HepG2 (cell line): ENCODE measurements at regions not wholly inside any gene's neighbourhood (a gene's known extent, or its start where the extent isn't known, plus 50 kb on each side); places are given as distances from the start of the nearest gene placed in this dataset.
A peak's percentile ranks its signal among the peaks of the same experiment; 100 is the strongest.

Source experiments
- HOXA3 ChIP-seq: sonication (generic); formaldehyde crosslinking; IDR thresholded peaks from 2 replicates; pipeline ENCODE4 v1.5.0; 2020; ENCODE audit warnings: missing genetic modification reagents
- KLF11 ChIP-seq: IDR thresholded peaks from 2 replicates; pipeline ENCODE4 v1.6.1; 2016; ENCODE audit warnings: missing compliant biosample characterization
- MIXL1 ChIP-seq: IDR thresholded peaks from 2 replicates; pipeline ENCODE4 v1.6.1; 2016
- SKIL ChIP-seq: sonication (generic); formaldehyde crosslinking; IDR thresholded peaks from 2 replicates; pipeline ENCODE4 v1.8.0; 2022; ENCODE audit warnings: missing genetic modification reagents, mild to moderate bottlenecking, moderate library complexity, borderline replicate concordance
- TFDP2 ChIP-seq: sonication (generic); formaldehyde crosslinking; IDR thresholded peaks from 2 replicates; pipeline ENCODE4 v1.4.0; 2020; ENCODE audit warnings: missing genetic modification reagents
- ZNF276 ChIP-seq: sonication (generic); formaldehyde crosslinking; IDR thresholded peaks from 2 replicates; pipeline ENCODE4 v1.4.0; 2020; ENCODE audit warnings: mild to moderate bottlenecking, low read depth, missing genetic modification reagents
- TF ChIP-seq, protein P1 (sequence below): sonication (generic); formaldehyde crosslinking; IDR thresholded peaks from 2 replicates; pipeline ENCODE4 v1.4.0; 2020; ENCODE audit warnings: missing genetic modification reagents; ENCODE audit errors: not compliant biosample characterization

DNA sequence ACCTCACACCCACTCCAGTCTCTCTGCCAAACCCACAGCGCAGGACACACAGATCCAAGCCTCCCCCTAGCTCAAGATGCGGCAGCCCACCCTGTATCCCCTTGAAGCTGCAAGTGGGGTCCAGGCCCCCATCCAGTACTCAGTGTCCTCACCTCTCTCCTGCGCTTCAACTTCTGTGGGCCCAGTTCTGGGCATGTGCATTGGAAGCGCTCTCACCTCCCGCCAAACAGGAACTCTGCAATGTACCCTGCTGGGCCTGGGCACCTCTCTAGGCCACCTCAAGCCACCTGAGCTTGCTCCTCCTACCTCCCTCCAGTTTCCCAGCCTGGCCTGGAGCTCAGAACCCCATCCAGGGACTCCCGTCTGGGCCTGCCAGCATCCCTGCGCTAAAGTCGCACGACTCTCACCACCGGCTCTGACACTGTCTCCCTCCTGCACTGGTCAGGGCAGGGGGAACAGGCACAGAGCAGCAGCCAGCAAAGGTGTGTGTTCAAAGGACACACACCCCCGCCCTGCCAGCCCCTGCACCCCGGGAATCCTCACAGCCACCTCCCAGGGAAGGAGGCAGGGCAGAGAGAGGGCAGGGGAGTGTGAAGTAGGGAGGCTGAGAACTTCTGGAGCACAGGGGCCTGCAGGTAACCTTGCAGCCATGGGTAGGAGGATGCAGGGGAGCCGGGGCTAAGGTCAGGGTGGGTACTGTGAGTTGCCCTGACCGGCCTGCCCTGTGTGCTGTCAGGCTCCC is 51.7 kb upstream of the MSMB start (continued):
- TF ChIP-seq, protein P1, sequence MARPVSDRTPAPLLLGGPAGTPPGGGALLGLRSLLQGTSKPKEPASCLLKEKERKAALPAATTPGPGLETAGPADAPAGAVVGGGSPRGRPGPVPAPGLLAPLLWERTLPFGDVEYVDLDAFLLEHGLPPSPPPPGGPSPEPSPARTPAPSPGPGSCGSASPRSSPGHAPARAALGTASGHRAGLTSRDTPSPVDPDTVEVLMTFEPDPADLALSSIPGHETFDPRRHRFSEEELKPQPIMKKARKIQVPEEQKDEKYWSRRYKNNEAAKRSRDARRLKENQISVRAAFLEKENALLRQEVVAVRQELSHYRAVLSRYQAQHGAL, result no peak
- TF ChIP-seq KLF11 (no peak), HOXA3 (CRISPR knock-in tag) (no peak), SKIL (no peak), ZNF276 (CRISPR knock-in tag) (no peak), TFDP2 (CRISPR knock-in tag) (0 out of 2 replicates have a peak, but pooled peaks have one; percentile 12), MIXL1 (no peak)
- TF ChIP-seq, all 625 proteins: peak for 5
